AG09309 (cell line): ENCODE measurements at regions not wholly inside any gene's neighbourhood (a gene's known extent, or its start where the extent isn't known, plus 50 kb on each side); places are given as distances from the start of the nearest gene placed in this dataset.

ENCODE experiments used
- DNase-seq: peaks from one replicate; pipeline ENCODE4 v3.0.0-alpha.2; 2010; ENCODE audit warnings: low read depth
- H3K4me3 ChIP-seq: 2 replicates; pipeline ENCODE4 v1.5.1; 2011; ENCODE audit warnings: mild to moderate bottlenecking, low read depth, low read length, moderate library complexity; ENCODE audit not compliant: control insufficient read depth
- TF ChIP-seq, protein P1 (sequence below): IDR thresholded peaks from 2 replicates; pipeline ENCODE4 v1.5.1; 2011; ENCODE audit warnings: mild to moderate bottlenecking, low read depth, low read length, inconsistent platforms; ENCODE audit not compliant: insufficient read depth, control insufficient read depth; ENCODE audit errors: missing control alignments

DNA sequence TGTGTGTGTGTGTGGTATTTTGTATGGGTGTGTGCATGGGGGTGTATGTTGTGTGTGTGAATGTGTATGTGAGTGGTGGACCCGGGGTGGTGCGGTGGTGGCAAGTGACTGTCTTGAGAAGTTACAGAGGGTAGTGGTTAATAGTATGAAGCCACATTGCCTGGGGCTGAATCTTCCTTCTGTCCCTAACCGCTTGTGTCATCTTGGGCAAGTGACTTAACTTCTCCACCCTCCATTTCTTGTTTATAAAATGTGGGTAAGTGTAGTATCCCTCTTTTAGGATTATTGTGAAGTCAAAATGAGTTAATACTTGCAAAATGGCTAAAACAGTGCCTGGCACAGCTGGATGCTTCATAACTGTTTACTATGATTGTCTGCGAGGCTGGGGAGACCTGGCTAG, 63.5 kb downstream of the MYCN start:
- no peak for DNase-seq
- TF ChIP-seq, protein P1, sequence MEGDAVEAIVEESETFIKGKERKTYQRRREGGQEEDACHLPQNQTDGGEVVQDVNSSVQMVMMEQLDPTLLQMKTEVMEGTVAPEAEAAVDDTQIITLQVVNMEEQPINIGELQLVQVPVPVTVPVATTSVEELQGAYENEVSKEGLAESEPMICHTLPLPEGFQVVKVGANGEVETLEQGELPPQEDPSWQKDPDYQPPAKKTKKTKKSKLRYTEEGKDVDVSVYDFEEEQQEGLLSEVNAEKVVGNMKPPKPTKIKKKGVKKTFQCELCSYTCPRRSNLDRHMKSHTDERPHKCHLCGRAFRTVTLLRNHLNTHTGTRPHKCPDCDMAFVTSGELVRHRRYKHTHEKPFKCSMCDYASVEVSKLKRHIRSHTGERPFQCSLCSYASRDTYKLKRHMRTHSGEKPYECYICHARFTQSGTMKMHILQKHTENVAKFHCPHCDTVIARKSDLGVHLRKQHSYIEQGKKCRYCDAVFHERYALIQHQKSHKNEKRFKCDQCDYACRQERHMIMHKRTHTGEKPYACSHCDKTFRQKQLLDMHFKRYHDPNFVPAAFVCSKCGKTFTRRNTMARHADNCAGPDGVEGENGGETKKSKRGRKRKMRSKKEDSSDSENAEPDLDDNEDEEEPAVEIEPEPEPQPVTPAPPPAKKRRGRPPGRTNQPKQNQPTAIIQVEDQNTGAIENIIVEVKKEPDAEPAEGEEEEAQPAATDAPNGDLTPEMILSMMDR: no peak
- H3K4me3 ChIP-seq: no peak overlapping the region

DNA sequence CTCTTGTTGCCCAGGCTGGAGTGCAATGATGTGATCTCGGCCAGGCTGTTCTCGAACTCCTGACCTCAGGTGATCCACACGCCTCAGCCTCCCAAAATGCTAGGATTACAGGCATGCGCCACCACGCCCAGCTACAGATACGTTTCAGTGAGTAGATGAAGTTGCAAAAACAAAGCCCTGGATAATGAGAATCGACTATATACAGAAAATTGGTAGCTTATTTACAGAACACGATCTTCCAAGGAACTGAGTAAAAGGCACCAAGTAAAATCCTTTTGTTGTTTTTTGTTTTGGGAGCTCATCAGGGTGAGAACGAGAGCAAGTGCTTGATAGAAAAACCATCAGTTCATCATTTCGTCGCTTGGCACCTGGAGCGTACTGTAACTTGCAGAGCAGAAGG, 62.8 kb downstream of the MYCN start:
- TF ChIP-seq, protein P1: no peak
- H3K4me3 ChIP-seq: no peak overlapping the region
- DNase-seq: no peak

DNA sequence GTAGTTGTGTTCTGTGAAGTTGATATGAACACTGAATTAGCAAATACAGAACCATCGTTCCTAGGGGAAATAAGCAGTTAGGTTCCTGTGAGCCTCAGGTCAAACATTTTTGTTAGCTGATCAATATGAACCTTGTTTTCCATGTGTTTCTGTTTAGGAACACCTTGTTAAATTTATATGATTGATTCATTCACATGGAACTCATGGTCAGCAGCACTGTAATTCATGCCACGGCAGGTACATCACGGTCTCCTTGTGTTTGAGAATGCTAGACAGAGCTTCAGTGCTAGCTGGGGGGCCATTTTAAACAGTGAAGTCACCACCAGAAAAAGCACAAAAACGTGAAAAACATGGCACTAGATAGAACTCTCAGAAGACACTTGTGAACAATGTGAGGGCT, 62.2 kb downstream of the MYCN start:
- TF ChIP-seq, protein P1: no peak
- DNase-seq: no peak
- H3K4me3 ChIP-seq: no peak overlapping the region

DNA sequence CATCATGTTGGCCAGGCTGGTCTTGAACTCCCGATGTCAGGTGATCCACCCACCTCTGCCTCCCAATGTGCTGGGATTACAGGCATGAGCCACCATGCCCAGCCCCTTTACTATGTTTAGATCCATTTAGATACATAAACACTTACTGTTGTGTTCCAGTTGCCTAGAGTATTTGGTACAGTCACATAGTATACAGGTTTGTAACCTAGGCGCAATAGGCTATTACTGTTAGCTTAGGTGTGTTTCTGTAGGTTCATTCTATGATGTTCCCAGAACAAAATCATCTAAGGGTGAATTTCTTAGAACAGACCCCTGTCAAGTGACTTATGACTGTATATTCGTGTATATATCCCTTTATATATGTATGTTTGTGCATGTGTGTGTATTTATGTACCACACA, 61.8 kb downstream of the MYCN start:
- TF ChIP-seq, protein P1: no peak
- no peak for DNase-seq
- no peak overlapping the region for H3K4me3 ChIP-seq

DNA sequence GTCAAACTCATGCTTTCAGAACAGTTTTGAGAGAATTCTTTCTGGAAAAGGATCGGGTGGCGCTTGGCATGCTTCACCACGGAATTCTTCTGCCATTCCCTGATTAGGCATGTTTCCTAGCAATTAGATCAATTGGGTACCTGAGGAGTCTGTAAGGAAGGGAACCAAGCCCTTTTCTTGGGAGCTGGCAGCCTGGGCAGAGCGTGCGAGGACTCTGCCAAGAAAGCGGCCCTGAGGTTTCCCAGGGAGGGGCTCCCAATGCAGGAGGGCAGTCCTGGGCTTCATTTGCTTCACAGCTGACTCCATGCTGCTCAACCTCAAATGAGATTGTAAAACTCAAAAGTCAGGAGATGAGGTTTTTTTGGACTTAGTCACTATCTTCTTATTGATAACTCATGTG, 60.3 kb downstream of the MYCN start:
- TF ChIP-seq, protein P1: no peak
- H3K4me3 ChIP-seq: no peak overlapping the region
- no peak for DNase-seq

DNA sequence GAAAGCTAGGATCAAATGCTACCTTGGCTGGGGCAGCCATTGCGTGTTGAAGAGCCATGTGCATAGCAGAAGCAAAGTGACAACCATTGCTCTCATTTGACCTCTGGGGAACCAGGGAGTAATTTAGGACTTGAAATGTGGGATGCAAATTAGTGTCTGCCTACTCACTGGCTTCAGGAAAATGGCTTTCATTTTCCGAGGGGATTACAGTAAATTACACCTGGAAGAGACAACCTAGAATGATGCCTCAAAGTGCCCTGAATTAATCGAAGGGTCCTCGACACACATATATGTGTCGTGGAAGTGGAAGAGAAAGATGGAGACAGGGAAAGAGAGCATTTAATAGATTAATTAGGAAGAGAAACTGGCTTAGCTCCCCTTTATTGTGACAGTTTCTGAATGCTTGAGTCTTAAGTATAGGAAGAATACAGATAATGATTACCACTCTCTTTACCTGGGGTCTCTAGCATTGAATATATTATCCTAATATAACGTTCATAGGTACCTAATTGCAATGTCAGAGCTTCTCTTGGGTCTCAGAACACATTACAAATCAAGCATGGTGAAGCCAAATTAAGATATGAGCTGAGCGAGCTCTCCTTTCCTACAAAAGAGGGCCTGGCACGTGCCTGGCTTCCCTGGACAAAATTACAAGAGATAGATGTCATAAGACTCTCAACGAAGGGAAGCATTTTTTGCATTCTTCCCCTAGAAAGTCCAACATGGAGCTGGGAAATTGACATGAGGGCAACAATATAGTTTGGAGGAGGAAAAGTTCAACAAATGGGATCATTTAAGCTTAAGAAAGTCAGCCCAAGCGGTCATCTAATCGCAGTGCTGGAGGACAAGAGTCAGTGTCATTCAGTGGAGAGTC, 59.5 kb downstream of the MYCN start:
- TF ChIP-seq, protein P1: no peak
- DNase-seq: no peak
- no peak overlapping the region for H3K4me3 ChIP-seq

DNA sequence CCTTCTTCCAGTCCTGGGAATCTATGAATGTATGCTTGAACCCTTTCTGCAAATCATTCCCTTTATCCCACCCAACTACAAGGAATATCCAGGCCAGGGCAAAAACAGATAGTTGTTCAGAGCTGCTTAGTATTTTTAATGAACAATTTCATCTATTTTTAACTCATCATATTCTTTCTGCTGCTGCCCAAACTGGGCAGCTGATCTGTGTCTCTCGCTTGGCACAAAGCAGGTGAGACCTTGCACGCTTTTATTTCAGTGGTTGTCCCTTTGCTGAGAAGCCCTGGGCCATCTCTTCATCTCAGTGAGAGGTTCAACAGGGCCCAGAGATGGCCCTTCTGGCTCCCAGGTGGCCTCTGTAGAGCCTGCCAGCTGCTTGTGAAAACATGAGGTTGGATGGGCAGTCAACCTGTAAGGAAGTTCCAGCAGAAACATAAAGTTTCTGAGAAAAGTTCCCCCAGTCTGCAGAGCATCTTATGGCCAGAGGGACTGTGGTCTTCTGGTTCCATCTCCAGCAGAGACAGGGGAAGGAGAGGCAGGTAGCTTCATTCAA, 57.5 kb downstream of the MYCN start:
- TF ChIP-seq, protein P1: no peak
- H3K4me3 ChIP-seq: no peak overlapping the region
- DNase-seq: no peak
